A673 (cell line): ENCODE measurements at regions not wholly inside any gene's neighbourhood (a gene's known extent, or its start where the extent isn't known, plus 50 kb on each side); places are given as distances from the start of the nearest gene placed in this dataset.

Experiments
- CTCF ChIP-seq: fragments of 300-800, 200-600 bp; sonication (generic); conservative IDR thresholded peaks from 2 replicates; pipeline ENCODE4 v1.5.1; 2017; ENCODE audit warnings: low read depth, mild to moderate bottlenecking, antibody characterized with exemption, low read length, moderate library complexity, mixed read lengths
- EZH2 ChIP-seq: fragments of 200-600 bp; sonication (generic); IDR thresholded peaks from 2 replicates; pipeline ENCODE4 v1.6.1; 2017; ENCODE audit warnings: borderline replicate concordance, low read depth, mild to moderate bottlenecking, mixed read lengths, antibody characterized with exemption, low read length; ENCODE audit not compliant: poor library complexity, severe bottlenecking

DNA sequence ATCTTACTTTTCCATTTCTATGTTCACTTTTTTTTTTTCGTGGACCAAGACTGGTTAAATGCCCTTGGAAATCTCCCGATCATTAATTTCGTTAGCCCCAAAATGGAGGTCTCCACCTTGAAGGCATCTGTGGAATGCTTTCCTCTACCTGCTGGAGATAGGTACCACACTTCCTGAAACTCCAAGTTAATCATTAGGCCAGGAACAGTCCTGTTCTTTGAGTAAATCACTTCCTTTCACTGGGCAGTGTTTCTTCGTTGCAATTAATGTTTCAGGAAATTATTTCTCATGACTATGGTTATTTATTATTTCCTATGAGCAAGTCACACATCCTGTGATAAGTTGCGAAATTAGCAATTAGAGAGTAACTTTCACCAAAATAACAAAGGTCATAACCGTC lies 225.2 kb upstream of the LYPLAL1 start:
- no peak for TF ChIP-seq CTCF
- TF ChIP-seq EZH2 = no peak
